Stimulated activated CD8-positive, alpha-beta memory T cell treated with anti-CD3 and anti-CD28 coated beads, Interleukin-15, amount 100 ng/mL, for 24 hours (primary cell): ENCODE measurements at regions not wholly inside any gene's neighbourhood (a gene's known extent, or its start where the extent isn't known, plus 50 kb on each side); places are given as distances from the start of the nearest gene placed in this dataset.
"Not testable (repeated sequence)": the region's sequence is repeated elsewhere in the genome, so short reads cannot be mapped to it uniquely, and the experiment has no call there.

Experiments
- DNase-seq: peaks from one replicate; pipeline ENCODE4 v3.0.0-alpha.2; 2020; ENCODE audit warnings: low read depth

- not testable (repeated sequence) for DNase-seq
Measured at GRCh38 chr16:29355339-29356059, 51.0 kb downstream of the NPIPB11 start.

- DNase-seq = not testable (repeated sequence)
Measured at GRCh38 chr16:29354449-29354848, 52.1 kb downstream of the NPIPB11 start.

GRCh38 chr16:29352617-29352999, 53.9 kb downstream of the NPIPB11 start:
- not testable (repeated sequence) for DNase-seq

- not testable (repeated sequence) for DNase-seq
Measured at GRCh38 chr16:29351970-29352616, 54.4 kb downstream of the NPIPB11 start.

- DNase-seq = not testable (repeated sequence)
Measured at GRCh38 chr16:29351271-29351969, 55.1 kb downstream of the NPIPB11 start.

- DNase-seq = not testable (repeated sequence)
Measured at GRCh38 chr16:29349966-29350365, 56.5 kb downstream of the NPIPB11 start.

- DNase-seq = not testable (repeated sequence)
Measured at GRCh38 chr16:29348748-29349147, 57.8 kb downstream of the NPIPB11 start.

- DNase-seq = not testable (repeated sequence)
Measured at GRCh38 chr16:29348123-29348690, 58.3 kb downstream of the NPIPB11 start.

- not testable (repeated sequence) for DNase-seq
Measured at GRCh38 chr16:29346796-29347580, 59.5 kb downstream of the NPIPB11 start.

GRCh38 chr16:29346203-29346602, 60.3 kb downstream of the NPIPB11 start:
- DNase-seq = not testable (repeated sequence)

- not testable (repeated sequence) for DNase-seq
Measured at GRCh38 chr16:29342937-29343336, 63.6 kb downstream of the NPIPB11 start.

- not testable (repeated sequence) for DNase-seq
Measured at GRCh38 chr16:29340779-29341438, 65.6 kb downstream of the NPIPB11 start.

GRCh38 chr16:29340235-29340634, 66.3 kb downstream of the NPIPB11 start:
- not testable (repeated sequence) for DNase-seq

- DNase-seq = not testable (repeated sequence)
Measured at GRCh38 chr16:29338821-29339700, 67.5 kb downstream of the NPIPB11 start.

- DNase-seq = not testable (repeated sequence)
Measured at GRCh38 chr16:29337385-29337901, 69.1 kb downstream of the NPIPB11 start.

- DNase-seq = not testable (repeated sequence)
Measured at GRCh38 chr16:29335549-29335846, 71.0 kb downstream of the NPIPB11 start.

GRCh38 chr16:29334776-29335548, 71.5 kb downstream of the NPIPB11 start:
- DNase-seq = not testable (repeated sequence)

- not testable (repeated sequence) for DNase-seq
Measured at GRCh38 chr16:29333492-29334097, 72.9 kb downstream of the NPIPB11 start.

GRCh38 chr16:29330623-29331022, 75.9 kb downstream of the NPIPB11 start:
- DNase-seq = not testable (repeated sequence)
